K562 (cell line): ENCODE measurements at regions not wholly inside any gene's neighbourhood (a gene's known extent, or its start where the extent isn't known, plus 50 kb on each side); places are given as distances from the start of the nearest gene placed in this dataset.
A peak's percentile ranks its signal among the peaks of the same experiment; 100 is the strongest.

Experiments
- GTF2E2 ChIP-seq: fragments of 200-800 bp; sonication (Bioruptor generic); IDR thresholded peaks from 2 replicates; pipeline ENCODE4 v1.6.1; 2016; ENCODE audit warnings: missing genetic modification characterization, missing compliant biosample characterization
- HNRNPUL1 ChIP-seq: fragments of 200-400 bp; formaldehyde crosslinking; IDR thresholded peaks from 2 replicates; pipeline ENCODE4 v1.6.1; 2017; ENCODE audit warnings: low read length
- MAZ ChIP-seq, 2 experiments: fragments of 450-650 bp in 1 of 2; sonication (generic) in 1 of 2; formaldehyde crosslinking; IDR thresholded peaks in 1 of 2; conservative IDR thresholded peaks in 1 of 2; 2 replicates each; pipeline versions ENCODE4 v1.4.0 to v1.5.0; 2020; ENCODE audit warnings: mild to moderate bottlenecking in 1 of 2, missing genetic modification reagents in 1 of 2
- MTF1 ChIP-seq: fragments of 250-450 bp; sonication (Bioruptor Pico); IDR thresholded peaks from 2 replicates; pipeline ENCODE4 v1.9.0; 2021; ENCODE audit warnings: moderate library complexity, mild to moderate bottlenecking, inconsistent platforms, borderline replicate concordance
- PCBP1 ChIP-seq: fragments of 200-400 bp; formaldehyde crosslinking; IDR thresholded peaks from 2 replicates; pipeline ENCODE4 v1.6.1; 2018; ENCODE audit warnings: mild to moderate bottlenecking, low read depth, low read length; ENCODE audit not compliant: poor library complexity, severe bottlenecking
- RFX1 ChIP-seq: fragments of 450-650 bp; IDR thresholded peaks from 2 replicates; pipeline ENCODE4 v1.6.1; 2016; ENCODE audit warnings: mild to moderate bottlenecking, moderate library complexity
- RREB1 ChIP-seq: fragments of 250-450 bp; sonication (Bioruptor Pico); IDR thresholded peaks from 2 replicates; pipeline ENCODE4 v1.4.0; 2020
- SAFB2 ChIP-seq: fragments of 200-400 bp; formaldehyde crosslinking; IDR thresholded peaks from 2 replicates; pipeline ENCODE4 v1.6.1; 2018; ENCODE audit warnings: borderline replicate concordance, low read length, low read depth, moderate library complexity; ENCODE audit not compliant: severe bottlenecking
- SPI1 ChIP-seq: IDR thresholded peaks from 2 replicates; pipeline ENCODE4 v1.6.1; 2011; ENCODE audit warnings: low read depth, low read length, control low read depth, borderline replicate concordance
- TAF9B ChIP-seq: fragments of 450-650 bp; IDR thresholded peaks from 2 replicates; pipeline ENCODE4 v1.6.1; 2018; ENCODE audit warnings: mild to moderate bottlenecking; ENCODE audit not compliant: partially characterized antibody
- TCF3 ChIP-seq: sonication (generic); formaldehyde crosslinking; IDR thresholded peaks from 2 replicates; pipeline ENCODE4 v1.4.0; 2020; ENCODE audit warnings: mild to moderate bottlenecking, missing genetic modification reagents
- ZNF764 ChIP-seq: fragments of 250-450 bp; sonication (Bioruptor Pico); IDR thresholded peaks from 2 replicates; pipeline ENCODE4 v1.4.0; 2020; ENCODE audit warnings: low read depth, mild to moderate bottlenecking, moderate library complexity
- TF ChIP-seq, protein P1 (sequence below): fragments of 250-450 bp; sonication (Bioruptor Pico); IDR thresholded peaks from 2 replicates; pipeline ENCODE4 v1.4.0; 2020; ENCODE audit warnings: mild to moderate bottlenecking, moderate library complexity

- no peak for TF ChIP-seq GTF2E2 (tag)
- no peak for TF ChIP-seq RREB1
- no peak for TF ChIP-seq HNRNPUL1
- TF ChIP-seq PCBP1, result no peak
- TF ChIP-seq MTF1, result no peak
- no peak for TF ChIP-seq SAFB2
- TF ChIP-seq MAZ (CRISPR knock-in tag; conservative IDR thresholded peaks at IDR 0.05 in 1 of 2, IDR thresholded peaks at IDR 0.05 in 1 of 2), result peak in 1 of 2 experiments; percentile 16; a peak in 1 of 4 replicates
- TF ChIP-seq RFX1, result peak; percentile 64
- no peak for TF ChIP-seq TAF9B
- TF ChIP-seq, protein P1, sequence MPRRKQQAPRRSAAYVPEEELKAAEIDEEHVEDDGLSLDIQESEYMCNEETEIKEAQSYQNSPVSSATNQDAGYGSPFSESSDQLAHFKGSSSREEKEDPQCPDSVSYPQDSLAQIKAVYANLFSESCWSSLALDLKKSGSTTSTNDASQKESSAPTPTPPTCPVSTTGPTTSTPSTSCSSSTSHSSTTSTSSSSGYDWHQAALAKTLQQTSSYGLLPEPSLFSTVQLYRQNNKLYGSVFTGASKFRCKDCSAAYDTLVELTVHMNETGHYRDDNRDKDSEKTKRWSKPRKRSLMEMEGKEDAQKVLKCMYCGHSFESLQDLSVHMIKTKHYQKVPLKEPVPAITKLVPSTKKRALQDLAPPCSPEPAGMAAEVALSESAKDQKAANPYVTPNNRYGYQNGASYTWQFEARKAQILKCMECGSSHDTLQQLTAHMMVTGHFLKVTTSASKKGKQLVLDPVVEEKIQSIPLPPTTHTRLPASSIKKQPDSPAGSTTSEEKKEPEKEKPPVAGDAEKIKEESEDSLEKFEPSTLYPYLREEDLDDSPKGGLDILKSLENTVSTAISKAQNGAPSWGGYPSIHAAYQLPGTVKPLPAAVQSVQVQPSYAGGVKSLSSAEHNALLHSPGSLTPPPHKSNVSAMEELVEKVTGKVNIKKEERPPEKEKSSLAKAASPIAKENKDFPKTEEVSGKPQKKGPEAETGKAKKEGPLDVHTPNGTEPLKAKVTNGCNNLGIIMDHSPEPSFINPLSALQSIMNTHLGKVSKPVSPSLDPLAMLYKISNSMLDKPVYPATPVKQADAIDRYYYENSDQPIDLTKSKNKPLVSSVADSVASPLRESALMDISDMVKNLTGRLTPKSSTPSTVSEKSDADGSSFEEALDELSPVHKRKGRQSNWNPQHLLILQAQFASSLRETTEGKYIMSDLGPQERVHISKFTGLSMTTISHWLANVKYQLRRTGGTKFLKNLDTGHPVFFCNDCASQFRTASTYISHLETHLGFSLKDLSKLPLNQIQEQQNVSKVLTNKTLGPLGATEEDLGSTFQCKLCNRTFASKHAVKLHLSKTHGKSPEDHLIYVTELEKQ (CRISPR knock-in tag), result peak; percentile 6; the same call in 1 of the 2 replicates
- peak; percentile 40 for TF ChIP-seq TCF3 (CRISPR knock-in tag)
- TF ChIP-seq SPI1, result 0 out of 2 replicates have a peak, but pooled peaks have one; percentile 12
- no peak for TF ChIP-seq ZNF764 (CRISPR knock-in tag)
Measured at GRCh38 chr9:108049671-108050494, 560.3 kb upstream of the KLF4 start (continued).
